HG02840 (cell line): ENCODE measurements at regions not wholly inside any gene's neighbourhood (a gene's known extent, or its start where the extent isn't known, plus 50 kb on each side); places are given as distances from the start of the nearest gene placed in this dataset.

ENCODE experiments used
- ATAC-seq: cut with Tn5 transposase; IDR thresholded peaks from one replicate; pipeline ENCODE4 v1.9.1; 2021; ENCODE audit warnings: mild to moderate bottlenecking, moderate library complexity, moderate number of reproducible peaks; ENCODE audit not compliant: unreplicated experiment, low FRiP score

GRCh38 chr5:115381911-115382662 lies 85.6 kb upstream of the CCDC112 start:
- ATAC-seq: no peak

- ATAC-seq: peak; percentile 72
Observed at GRCh38 chr5:115379622-115380344, 83.3 kb upstream of the CCDC112 start.

GRCh38 chr5:115378754-115379153 lies 82.3 kb upstream of the CCDC112 start:
- ATAC-seq: no peak

GRCh38 chr5:115377468-115378217 lies 81.2 kb upstream of the CCDC112 start:
- peak; percentile 44 for ATAC-seq

GRCh38 chr5:115375893-115376292 lies 79.4 kb upstream of the CCDC112 start:
- ATAC-seq: no peak

- no peak for ATAC-seq
Observed at GRCh38 chr5:115374057-115374775, 77.8 kb upstream of the CCDC112 start.

GRCh38 chr5:115372146-115372545 lies 75.7 kb upstream of the CCDC112 start:
- no peak for ATAC-seq

GRCh38 chr5:115369430-115370144 lies 73.1 kb upstream of the CCDC112 start:
- ATAC-seq: no peak

- no peak for ATAC-seq
Observed at GRCh38 chr5:115366223-115366622, 69.8 kb upstream of the CCDC112 start.

- ATAC-seq: no peak
Observed at GRCh38 chr5:115363879-115364278, 67.4 kb upstream of the CCDC112 start.

- ATAC-seq: no peak
Observed at GRCh38 chr5:115360046-115360685, 63.7 kb upstream of the CCDC112 start.

- ATAC-seq: no peak
Observed at GRCh38 chr5:115355767-115356381, 59.4 kb upstream of the CCDC112 start.

- no peak for ATAC-seq
Observed at GRCh38 chr5:115355095-115355494, 58.6 kb upstream of the CCDC112 start.

GRCh38 chr5:115354246-115354645 lies 57.8 kb upstream of the CCDC112 start:
- ATAC-seq: no peak

GRCh38 chr5:115352571-115352970 lies 56.1 kb upstream of the CCDC112 start:
- ATAC-seq: no peak

- no peak for ATAC-seq
Observed at GRCh38 chr5:115351356-115352195, 55.1 kb upstream of the CCDC112 start.

GRCh38 chr5:115350894-115351293 lies 54.4 kb upstream of the CCDC112 start:
- ATAC-seq: no peak
